SK-N-SH treated with all-trans-retinoic acid at 6 μM for 48 hours (cell line): ENCODE measurements at regions not wholly inside any gene's neighbourhood (a gene's known extent, or its start where the extent isn't known, plus 50 kb on each side); places are given as distances from the start of the nearest gene placed in this dataset.

Experiments
- ATAC-seq: fragments of 200-7000 bp; cut with Tn5 transposase; 3 replicates; pipeline ENCODE4 v1.9.1; 2020; ENCODE audit warnings: mild to moderate bottlenecking, moderate library complexity
- ARNTL ChIP-seq: fragments of 450-650 bp; formaldehyde crosslinking; IDR thresholded peaks from 2 replicates; pipeline ENCODE4 v1.5.0; 2020; ENCODE audit warnings: low read depth, mild to moderate bottlenecking, moderate library complexity, borderline replicate concordance
- CREB5 ChIP-seq: fragments of 250-450 bp; sonication (Bioruptor Pico); IDR thresholded peaks from 2 replicates; pipeline ENCODE4 v1.5.1; 2020; ENCODE audit warnings: low read depth, mild to moderate bottlenecking, moderate library complexity
- CSDC2 ChIP-seq: fragments of 250-450 bp; sonication (Bioruptor Pico); IDR thresholded peaks from 2 replicates; pipeline ENCODE4 v1.5.0; 2020; ENCODE audit warnings: mild to moderate bottlenecking, moderate library complexity
- CSRNP3 ChIP-seq: fragments of 250-450 bp; sonication (Bioruptor Pico); IDR thresholded peaks from 2 replicates; pipeline ENCODE4 v1.5.1; 2021; ENCODE audit warnings: mild to moderate bottlenecking, moderate library complexity
- GLIS3 ChIP-seq: fragments of 250-450 bp; sonication (Bioruptor Pico); IDR thresholded peaks from 2 replicates; pipeline ENCODE4 v1.5.0; 2020; ENCODE audit warnings: mild to moderate bottlenecking, moderate library complexity
- ISL1 ChIP-seq: fragments of 250-450 bp; sonication (Bioruptor Pico); IDR thresholded peaks from 2 replicates; pipeline ENCODE4 v2.1.2; 2022; ENCODE audit warnings: mild to moderate bottlenecking, moderate library complexity
- OSR1 ChIP-seq: fragments of 250-450 bp; sonication (Bioruptor Pico); IDR thresholded peaks from 2 replicates; pipeline ENCODE4 v1.8.0; 2022; ENCODE audit warnings: moderate library complexity, mild to moderate bottlenecking, inconsistent platforms
- PATZ1 ChIP-seq: fragments of 250-450 bp; sonication (Bioruptor Pico); IDR thresholded peaks from 2 replicates; pipeline ENCODE4 v1.8.0; 2020; ENCODE audit warnings: mild to moderate bottlenecking, moderate library complexity, borderline replicate concordance
- RARB ChIP-seq: fragments of 250-450 bp; sonication (Bioruptor Pico); IDR thresholded peaks from 2 replicates; pipeline ENCODE4 v1.8.0; 2021; ENCODE audit warnings: mild to moderate bottlenecking, moderate library complexity
- TCF4 ChIP-seq: fragments of 250-450 bp; sonication (Bioruptor Pico); IDR thresholded peaks from 2 replicates; pipeline ENCODE4 v1.8.0; 2021; ENCODE audit warnings: mild to moderate bottlenecking, moderate library complexity, borderline replicate concordance
- TOX ChIP-seq: fragments of 250-450 bp; sonication (Bioruptor Pico); IDR thresholded peaks from 2 replicates; pipeline ENCODE4 v1.8.0; 2021; ENCODE audit warnings: mild to moderate bottlenecking, moderate library complexity, borderline replicate concordance
- ZFP30 ChIP-seq: fragments of 450-650 bp; formaldehyde crosslinking; IDR thresholded peaks from 2 replicates; pipeline ENCODE4 v1.5.0; 2022; ENCODE audit warnings: mild to moderate bottlenecking, moderate library complexity
- ZNF70 ChIP-seq: fragments of 450-650 bp; formaldehyde crosslinking; IDR thresholded peaks from 2 replicates; pipeline ENCODE4 v1.5.0; 2020; ENCODE audit warnings: mild to moderate bottlenecking, moderate library complexity
- ZNF8 ChIP-seq: fragments of 450-650 bp; formaldehyde crosslinking; IDR thresholded peaks from 2 replicates; pipeline ENCODE4 v1.5.0; 2020; ENCODE audit warnings: mild to moderate bottlenecking, moderate library complexity
- TF ChIP-seq, protein P1 (sequence below): fragments of 250-450 bp; sonication (Bioruptor Pico); IDR thresholded peaks from 2 replicates; pipeline ENCODE4 v1.5.0; 2020; ENCODE audit warnings: mild to moderate bottlenecking, moderate library complexity
- TF ChIP-seq, protein P2 (sequence below): fragments of 250-450 bp; sonication (Bioruptor Pico); IDR thresholded peaks from 2 replicates; pipeline ENCODE4 v1.8.0; 2021; ENCODE audit warnings: low read depth, mild to moderate bottlenecking, moderate library complexity, borderline replicate concordance

DNA sequence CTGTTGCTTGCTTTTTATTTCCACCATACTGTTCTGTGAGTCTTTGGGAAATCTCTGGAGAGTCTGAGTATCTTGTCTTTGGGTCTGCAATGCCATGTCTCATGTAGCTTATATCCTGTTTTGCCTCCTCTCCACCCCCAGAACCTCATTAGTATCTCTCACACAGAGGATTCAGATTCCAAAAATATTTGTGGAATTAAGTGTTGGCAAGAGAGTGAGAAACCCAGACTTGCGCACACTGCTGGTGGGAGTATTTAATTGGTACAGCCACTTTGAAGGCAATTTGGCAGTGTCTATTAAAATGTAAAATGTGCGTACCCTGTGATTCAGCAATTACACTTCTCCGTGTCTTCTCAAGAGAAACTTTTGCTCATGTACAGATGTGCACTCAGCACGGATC, 68.6 kb downstream of the ZNF621 start:
- ATAC-seq: no peak
- TF ChIP-seq OSR1 (CRISPR knock-in tag) (no peak), TOX (CRISPR knock-in tag) (no peak), GLIS3 (no peak), CREB5 (CRISPR knock-in tag) (no peak), TCF4 (CRISPR knock-in tag) (no peak), ZNF70 (no peak)

GRCh38 chr3:40597441-40597840, 72.7 kb downstream of the ZNF621 start:
- ATAC-seq: no peak

DNA sequence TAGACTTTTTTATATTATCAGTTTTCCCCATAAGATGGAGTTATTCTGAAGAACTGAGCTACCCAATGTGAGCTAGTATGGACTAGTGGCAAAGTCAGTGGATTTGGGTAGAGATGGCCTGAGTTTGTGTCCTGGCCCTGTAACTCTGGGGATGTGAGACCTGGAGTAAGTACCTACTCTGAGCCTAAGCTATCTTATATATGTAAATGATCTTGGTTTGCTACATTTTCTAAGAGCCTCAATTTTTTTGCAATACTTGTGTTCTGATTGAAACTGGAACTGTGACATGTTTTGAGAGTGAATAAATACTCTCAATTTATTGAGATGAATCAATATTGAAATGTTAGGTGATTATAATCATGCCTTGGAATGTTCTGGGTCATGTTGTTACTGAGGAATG, 73.6 kb downstream of the ZNF621 start:
- ATAC-seq: no peak
- TF ChIP-seq ZNF8 (no peak), ISL1 (CRISPR knock-in tag) (no peak), RARB (no peak), ZNF70 (no peak)
- TF ChIP-seq, protein P1, sequence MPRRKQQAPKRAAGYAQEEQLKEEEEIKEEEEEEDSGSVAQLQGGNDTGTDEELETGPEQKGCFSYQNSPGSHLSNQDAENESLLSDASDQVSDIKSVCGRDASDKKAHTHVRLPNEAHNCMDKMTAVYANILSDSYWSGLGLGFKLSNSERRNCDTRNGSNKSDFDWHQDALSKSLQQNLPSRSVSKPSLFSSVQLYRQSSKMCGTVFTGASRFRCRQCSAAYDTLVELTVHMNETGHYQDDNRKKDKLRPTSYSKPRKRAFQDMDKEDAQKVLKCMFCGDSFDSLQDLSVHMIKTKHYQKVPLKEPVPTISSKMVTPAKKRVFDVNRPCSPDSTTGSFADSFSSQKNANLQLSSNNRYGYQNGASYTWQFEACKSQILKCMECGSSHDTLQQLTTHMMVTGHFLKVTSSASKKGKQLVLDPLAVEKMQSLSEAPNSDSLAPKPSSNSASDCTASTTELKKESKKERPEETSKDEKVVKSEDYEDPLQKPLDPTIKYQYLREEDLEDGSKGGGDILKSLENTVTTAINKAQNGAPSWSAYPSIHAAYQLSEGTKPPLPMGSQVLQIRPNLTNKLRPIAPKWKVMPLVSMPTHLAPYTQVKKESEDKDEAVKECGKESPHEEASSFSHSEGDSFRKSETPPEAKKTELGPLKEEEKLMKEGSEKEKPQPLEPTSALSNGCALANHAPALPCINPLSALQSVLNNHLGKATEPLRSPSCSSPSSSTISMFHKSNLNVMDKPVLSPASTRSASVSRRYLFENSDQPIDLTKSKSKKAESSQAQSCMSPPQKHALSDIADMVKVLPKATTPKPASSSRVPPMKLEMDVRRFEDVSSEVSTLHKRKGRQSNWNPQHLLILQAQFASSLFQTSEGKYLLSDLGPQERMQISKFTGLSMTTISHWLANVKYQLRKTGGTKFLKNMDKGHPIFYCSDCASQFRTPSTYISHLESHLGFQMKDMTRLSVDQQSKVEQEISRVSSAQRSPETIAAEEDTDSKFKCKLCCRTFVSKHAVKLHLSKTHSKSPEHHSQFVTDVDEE (CRISPR knock-in tag): no peak
- TF ChIP-seq, protein P2, sequence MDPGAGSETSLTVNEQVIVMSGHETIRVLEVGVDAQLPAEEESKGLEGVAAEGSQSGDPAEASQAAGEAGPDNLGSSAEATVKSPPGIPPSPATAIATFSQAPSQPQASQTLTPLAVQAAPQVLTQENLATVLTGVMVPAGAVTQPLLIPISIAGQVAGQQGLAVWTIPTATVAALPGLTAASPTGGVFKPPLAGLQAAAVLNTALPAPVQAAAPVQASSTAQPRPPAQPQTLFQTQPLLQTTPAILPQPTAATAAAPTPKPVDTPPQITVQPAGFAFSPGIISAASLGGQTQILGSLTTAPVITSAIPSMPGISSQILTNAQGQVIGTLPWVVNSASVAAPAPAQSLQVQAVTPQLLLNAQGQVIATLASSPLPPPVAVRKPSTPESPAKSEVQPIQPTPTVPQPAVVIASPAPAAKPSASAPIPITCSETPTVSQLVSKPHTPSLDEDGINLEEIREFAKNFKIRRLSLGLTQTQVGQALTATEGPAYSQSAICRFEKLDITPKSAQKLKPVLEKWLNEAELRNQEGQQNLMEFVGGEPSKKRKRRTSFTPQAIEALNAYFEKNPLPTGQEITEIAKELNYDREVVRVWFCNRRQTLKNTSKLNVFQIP (CRISPR knock-in tag): no peak

More at GRCh38 chr3:40597441-40597840, 72.7 kb downstream of the ZNF621 start:
- no peak for TF ChIP-seq CSDC2 (CRISPR knock-in tag)
- TF ChIP-seq ARNTL (CRISPR knock-in tag): no peak
- TF ChIP-seq PATZ1: no peak
- no peak for TF ChIP-seq ZNF70
- TF ChIP-seq CSRNP3 (CRISPR knock-in tag): no peak
- TF ChIP-seq ZFP30 (CRISPR knock-in tag): no peak
- TF ChIP-seq, all 23 proteins: peak for 0

DNA sequence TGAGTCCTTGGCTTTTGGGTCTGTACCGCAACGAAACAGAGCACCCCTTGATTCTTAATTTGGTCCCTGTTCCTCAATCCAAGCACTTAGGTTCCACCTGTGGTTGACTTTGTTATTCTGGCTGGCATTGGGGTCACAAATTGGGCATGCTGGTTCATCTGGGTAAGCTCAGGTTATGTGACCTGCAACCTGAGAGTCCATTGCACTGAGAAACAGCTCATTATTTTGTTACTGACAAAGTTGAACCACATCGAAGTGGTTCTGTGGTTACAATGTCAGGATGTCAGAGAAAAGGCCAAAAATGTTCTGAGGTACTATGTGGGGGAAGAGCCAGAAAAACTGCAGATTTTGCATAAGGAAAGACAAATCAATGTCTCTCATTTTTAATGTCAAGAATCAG, 74.2 kb downstream of the ZNF621 start:
- TF ChIP-seq TOX (CRISPR knock-in tag): no peak
- TF ChIP-seq ARNTL (CRISPR knock-in tag): no peak
- TF ChIP-seq, protein P2 (CRISPR knock-in tag): no peak
- TF ChIP-seq TCF4 (CRISPR knock-in tag): no peak
- no peak for TF ChIP-seq ZFP30 (CRISPR knock-in tag)
- TF ChIP-seq CSRNP3 (CRISPR knock-in tag): no peak
- TF ChIP-seq, protein P1 (CRISPR knock-in tag): no peak
- no peak for ATAC-seq
